ENCODE measurements at regions not wholly inside any gene's neighbourhood (a gene's known extent, or its start where the extent isn't known, plus 50 kb on each side); places are given as distances from the start of the nearest gene placed in this dataset.

DNA sequence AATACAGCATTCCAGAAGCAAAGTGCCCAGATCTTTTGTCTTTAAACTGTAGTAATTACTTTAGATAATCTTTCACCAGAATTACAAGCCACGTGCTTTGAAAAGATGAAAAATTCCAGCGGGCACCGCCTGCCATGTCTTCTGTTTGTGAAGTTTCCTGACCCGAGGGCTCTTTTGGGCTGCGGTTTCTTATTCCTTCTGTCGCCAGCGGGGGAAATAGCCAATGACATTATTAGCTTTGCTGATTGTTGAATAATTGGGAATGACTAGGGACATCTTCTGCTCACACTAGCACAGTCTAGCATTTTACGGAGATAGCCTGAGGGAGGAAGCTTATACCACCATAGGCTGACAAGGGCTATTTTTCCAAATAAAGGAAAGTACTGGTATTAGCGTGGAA is 124.7 kb downstream of the SAMD5 start:
- TF ChIP-seq POLR2AphosphoS5 (IDR thresholded peaks at IDR 0.05; ENCODE audit: low read depth, low read length) (no peak), POLR2A (IDR thresholded peaks at IDR 0.05; ENCODE audit: low read depth, low read length) (no peak), TAF1 (IDR thresholded peaks at IDR 0.05; ENCODE audit: borderline replicate concordance, low read depth, low read length) (no peak)
